ENCODE measurements at regions not wholly inside any gene's neighbourhood (a gene's known extent, or its start where the extent isn't known, plus 50 kb on each side); places are given as distances from the start of the nearest gene placed in this dataset.

DNA sequence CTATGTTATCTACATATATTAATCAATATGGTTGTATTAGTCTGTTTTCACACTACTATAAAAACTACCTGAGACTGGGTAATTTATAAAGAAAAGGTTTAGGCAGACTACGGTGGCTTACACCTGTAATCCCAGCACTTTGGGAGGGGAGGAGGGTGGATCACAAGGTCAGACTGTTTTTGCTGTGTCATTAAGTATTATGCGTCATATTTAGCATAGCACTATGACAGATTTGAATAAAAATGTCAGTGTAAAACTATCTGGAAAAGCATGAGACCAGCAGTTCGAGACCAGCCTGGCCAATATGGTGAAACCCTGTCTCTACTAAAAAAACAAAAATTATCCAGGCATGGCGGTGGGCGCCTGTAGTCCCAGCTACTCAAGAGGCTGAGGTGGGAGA is 209.7 kb upstream of the ARHGAP24 start:
- TF ChIP-seq CTCF (IDR thresholded peaks at IDR 0.05; ENCODE audit: low read length) = no peak
- TF ChIP-seq EZH2 (IDR thresholded peaks at IDR 0.05; ENCODE audit: borderline replicate concordance, low read length) = no peak
